ENCODE measurements at regions not wholly inside any gene's neighbourhood (a gene's known extent, or its start where the extent isn't known, plus 50 kb on each side); places are given as distances from the start of the nearest gene placed in this dataset.
"Not testable (repeated sequence)": the region's sequence is repeated elsewhere in the genome, so short reads cannot be mapped to it uniquely, and the experiment has no call there.

GRCh38 chr14:41457393-41457792, 149.3 kb upstream of the LRFN5 start:
- H3K36me3 Mint-ChIP-seq (ENCODE audit: insufficient read depth): no peaks in the 10 kb centered on the region
- no peak overlapping the region for H3K4me3 Mint-ChIP-seq (ENCODE audit: low read depth)
- no peaks in the 10 kb centered on the region for H3K9me3 Mint-ChIP-seq (ENCODE audit: low read depth)
- no peaks in the 10 kb centered on the region for H3K27me3 Mint-ChIP-seq
- DNase-seq (ENCODE audit: low spot score, unreplicated experiment): no peak
- no peak overlapping the region for H3K27ac Mint-ChIP-seq
- TF ChIP-seq CTCF (IDR thresholded peaks at IDR 0.05; ENCODE audit: unreplicated experiment): no peak
- peaks cover 3% of the 10 kb centered on the region for H3K4me1 Mint-ChIP-seq (ENCODE audit: low read depth)

- no peaks in the 10 kb centered on the region for H3K36me3 Mint-ChIP-seq (ENCODE audit: insufficient read depth)
- H3K27ac Mint-ChIP-seq: no peak overlapping the region
- H3K4me3 Mint-ChIP-seq (ENCODE audit: low read depth): no peak overlapping the region
- no peak for DNase-seq (ENCODE audit: low spot score, unreplicated experiment)
- H3K9me3 Mint-ChIP-seq (ENCODE audit: low read depth): peaks cover 3% of the 10 kb centered on the region
- H3K27me3 Mint-ChIP-seq: no peaks in the 10 kb centered on the region
- no peak for TF ChIP-seq CTCF (IDR thresholded peaks at IDR 0.05; ENCODE audit: unreplicated experiment)
- H3K4me1 Mint-ChIP-seq (ENCODE audit: low read depth): peaks cover 24% of the 10 kb centered on the region
Measured at GRCh38 chr14:41449066-41449465, 157.6 kb upstream of the LRFN5 start.

- H3K27me3 Mint-ChIP-seq: no peaks in the 10 kb centered on the region
- no peak for DNase-seq (ENCODE audit: low spot score, unreplicated experiment)
- no peak overlapping the region for H3K27ac Mint-ChIP-seq
- H3K36me3 Mint-ChIP-seq (ENCODE audit: insufficient read depth): no peaks in the 10 kb centered on the region
- peaks cover 24% of the 10 kb centered on the region for H3K4me1 Mint-ChIP-seq (ENCODE audit: low read depth)
- H3K4me3 Mint-ChIP-seq (ENCODE audit: low read depth): no peak overlapping the region
- peaks cover 3% of the 10 kb centered on the region for H3K9me3 Mint-ChIP-seq (ENCODE audit: low read depth)
- TF ChIP-seq CTCF (IDR thresholded peaks at IDR 0.05; ENCODE audit: unreplicated experiment): no peak
Measured at GRCh38 chr14:41446008-41446407, 160.7 kb upstream of the LRFN5 start.

- Mint-ChIP-seq H3K4me3 (ENCODE audit: low read depth) (no peak overlapping the region), H3K27me3 (no peaks in the 10 kb centered on the region), H3K4me1 (ENCODE audit: low read depth) (peaks cover 1% of the 10 kb centered on the region), H3K27ac (no peak overlapping the region), H3K9me3 (ENCODE audit: low read depth) (no peaks in the 10 kb centered on the region), H3K36me3 (ENCODE audit: insufficient read depth) (no peaks in the 10 kb centered on the region)
- no peak for DNase-seq (ENCODE audit: low spot score, unreplicated experiment)
- TF ChIP-seq CTCF (IDR thresholded peaks at IDR 0.05; ENCODE audit: unreplicated experiment): no peak
Measured at GRCh38 chr14:41423503-41423902, 183.2 kb upstream of the LRFN5 start.

GRCh38 chr14:41421308-41421707, 185.4 kb upstream of the LRFN5 start:
- H3K36me3 Mint-ChIP-seq (ENCODE audit: insufficient read depth); H3K9me3 Mint-ChIP-seq (ENCODE audit: low read depth); H3K4me3 Mint-ChIP-seq (ENCODE audit: low read depth); DNase-seq (ENCODE audit: low spot score, unreplicated experiment); H3K4me1 Mint-ChIP-seq (ENCODE audit: low read depth); H3K27ac Mint-ChIP-seq; H3K27me3 Mint-ChIP-seq: not testable (repeated sequence)

GRCh38 chr14:41419709-41420108, 187.0 kb upstream of the LRFN5 start:
- no peak for DNase-seq (ENCODE audit: low spot score, unreplicated experiment)
- TF ChIP-seq CTCF (IDR thresholded peaks at IDR 0.05; ENCODE audit: unreplicated experiment): no peak
- H3K4me1 Mint-ChIP-seq (ENCODE audit: low read depth): no peaks in the 10 kb centered on the region
- peaks cover 4% of the 10 kb centered on the region for H3K9me3 Mint-ChIP-seq (ENCODE audit: low read depth)
- H3K27me3 Mint-ChIP-seq: no peaks in the 10 kb centered on the region
- no peaks in the 10 kb centered on the region for H3K36me3 Mint-ChIP-seq (ENCODE audit: insufficient read depth)
- H3K4me3 Mint-ChIP-seq (ENCODE audit: low read depth): no peak overlapping the region
- no peak overlapping the region for H3K27ac Mint-ChIP-seq

Data from progenitor cell of endocrine pancreas (in vitro differentiated cells).